Caco-2 (cell line): ENCODE measurements at regions not wholly inside any gene's neighbourhood (a gene's known extent, or its start where the extent isn't known, plus 50 kb on each side); places are given as distances from the start of the nearest gene placed in this dataset.

Source experiments
- BruUV-seq: library from RNA; stranded (reverse); fragments of 400-500 nt; replicated peaks from 2 replicates; lab custom pipeline; 2021; lab: Mats Ljungman, UMichigan
- CTCF ChIA-PET: fragments of 300-600 bp; sonication (Branson Sonifier 250); formaldehyde crosslinking; loops from one replicate; lab custom pipeline; 2022; ENCODE audit warnings: antibody characterized with exemption; lab: Charles Lee
- POLR2A ChIA-PET: fragments of 300-600 bp; sonication (Branson Sonifier 250); formaldehyde crosslinking; loops from one replicate; lab custom pipeline; 2022; ENCODE audit warnings: antibody characterized with exemption; lab: Charles Lee
- DNase-seq, 2 experiments: peaks; one replicate each; pipeline versions ENCODE4 v3.0.0 to v3.0.0-alpha.2; 2020 to 2022
- H3K27me3 ChIP-seq: replicated peaks from 2 replicates; pipeline ENCODE4 v1.6.0; 2011; ENCODE audit warnings: low read length; ENCODE audit not compliant: control insufficient read depth, insufficient read depth
- H3K36me3 ChIP-seq: 2 replicates; pipeline ENCODE4 v1.5.1; 2011; ENCODE audit warnings: low read length; ENCODE audit not compliant: control insufficient read depth, insufficient read depth
- H3K4me1 ChIP-seq: fragments of 250-450 bp; sonication (Bioruptor Pico); 2 replicates; pipeline ENCODE4 v1.5.1; 2020; ENCODE audit warnings: mild to moderate bottlenecking
- H3K4me3 ChIP-seq: 2 replicates; pipeline ENCODE4 v1.5.1; 2011; ENCODE audit warnings: low read depth, mild to moderate bottlenecking, control low read depth, low read length
- H3K9me3 ChIP-seq: fragments of 250-450 bp; sonication (Bioruptor Pico); 2 replicates; pipeline ENCODE4 v1.5.1; 2020; ENCODE audit warnings: mild to moderate bottlenecking, moderate library complexity
- H3K27ac Mint-ChIP-seq: one replicate; pipeline ENCODE4 v1.8.0; 2022; ENCODE audit warnings: mixed read lengths; ENCODE audit not compliant: unreplicated experiment
- H3K27me3 Mint-ChIP-seq: one replicate; pipeline ENCODE4 v1.8.0; 2022; ENCODE audit warnings: mixed read lengths; ENCODE audit not compliant: insufficient read depth, unreplicated experiment
- H3K36me3 Mint-ChIP-seq: one replicate; pipeline ENCODE4 v1.8.0; 2022; ENCODE audit warnings: mild to moderate bottlenecking, mixed read lengths; ENCODE audit not compliant: insufficient read depth, unreplicated experiment
- H3K4me1 Mint-ChIP-seq: one replicate; pipeline ENCODE4 v1.8.0; 2022; ENCODE audit warnings: low read depth, mixed read lengths; ENCODE audit not compliant: unreplicated experiment
- H3K4me3 Mint-ChIP-seq: one replicate; pipeline ENCODE4 v1.8.0; 2022; ENCODE audit warnings: mild to moderate bottlenecking, moderate library complexity, mixed read lengths; ENCODE audit not compliant: unreplicated experiment
- H3K9me3 Mint-ChIP-seq: one replicate; pipeline ENCODE4 v1.8.0; 2022; ENCODE audit warnings: mixed read lengths; ENCODE audit not compliant: unreplicated experiment
- CTCF ChIP-seq, 2 experiments: fragments of 200-600 bp in 1 of 2; IDR thresholded peaks; 1 replicate in 1 of 2; 2 replicates in 1 of 2; pipeline versions ENCODE4 v1.5.1 to v1.8.0; 2011 to 2022; ENCODE audit warnings: antibody characterized with exemption in 1 of 2, control low read depth in 1 of 2, inconsistent platforms in 1 of 2, low read depth in 1 of 2, low read length in 1 of 2, mild to moderate bottlenecking in 1 of 2, moderate library complexity in 1 of 2; ENCODE audit not compliant: insufficient read depth in 1 of 2, severe bottlenecking in 1 of 2, unreplicated experiment in 1 of 2
- intact Hi-C: fragments of 100-400 bp; cut with micrococcal nuclease; formaldehyde crosslinking; loops from one replicate; pipeline ENCODE4 v1.10.0; 2022; ENCODE audit not compliant: unreplicated experiment

GRCh38 chrX:125947501-125947900 is 218.6 kb downstream of the DCAF12L2 start:
- intact Hi-C loops = no loop called here
- CTCF ChIA-PET = no interaction called here

GRCh38 chrX:125952973-125953372 is 213.1 kb downstream of the DCAF12L2 start:
- no peak overlapping the region for H3K4me3 Mint-ChIP-seq
- H3K27me3 ChIP-seq = no peaks in the 10 kb centered on the region
- intact Hi-C loops = no loop called here
- no peaks in the 10 kb centered on the region for H3K4me1 Mint-ChIP-seq
- H3K4me3 ChIP-seq = no peak overlapping the region
- H3K9me3 ChIP-seq = no peaks in the 10 kb centered on the region
- POLR2A ChIA-PET = no interaction called here
- H3K4me1 ChIP-seq = no peaks in the 10 kb centered on the region
- BruUV-seq = no TSS peak
- H3K9me3 Mint-ChIP-seq = no peaks in the 10 kb centered on the region
- peaks cover 3% of the 10 kb centered on the region for H3K27me3 Mint-ChIP-seq
- no peak for DNase-seq
- TF ChIP-seq CTCF (IDR thresholded peaks at IDR 0.05; ENCODE audit: insufficient read depth in 1 of 2, low read depth in 1 of 2, low read length in 1 of 2, severe bottlenecking in 1 of 2, unreplicated experiment in 1 of 2) = no peak
- H3K36me3 ChIP-seq = no peaks in the 10 kb centered on the region
- H3K36me3 Mint-ChIP-seq = no peaks in the 10 kb centered on the region
- CTCF ChIA-PET = no interaction called here
- H3K27ac Mint-ChIP-seq = no peak overlapping the region

More at GRCh38 chrX:125947501-125947900, 218.6 kb downstream of the DCAF12L2 start:
- Histone ChIP-seq H3K36me3 (no peaks in the 10 kb centered on the region), H3K9me3 (no peaks in the 10 kb centered on the region), H3K4me1 (no peaks in the 10 kb centered on the region), H3K4me3 (no peak overlapping the region), H3K27me3 (no peaks in the 10 kb centered on the region)
- DNase-seq = no peak
- Mint-ChIP-seq H3K27me3 (peaks cover 3% of the 10 kb centered on the region), H3K36me3 (no peaks in the 10 kb centered on the region), H3K27ac (no peak overlapping the region), H3K9me3 (no peaks in the 10 kb centered on the region), H3K4me1 (no peaks in the 10 kb centered on the region), H3K4me3 (no peak overlapping the region)
- no TSS peak for BruUV-seq
- POLR2A ChIA-PET = no interaction called here
- TF ChIP-seq CTCF (IDR thresholded peaks at IDR 0.05; ENCODE audit: insufficient read depth in 1 of 2, low read depth in 1 of 2, low read length in 1 of 2, severe bottlenecking in 1 of 2, unreplicated experiment in 1 of 2) = no peak

- TF ChIP-seq CTCF (IDR thresholded peaks at IDR 0.05; ENCODE audit: insufficient read depth in 1 of 2, low read depth in 1 of 2, low read length in 1 of 2, severe bottlenecking in 1 of 2, unreplicated experiment in 1 of 2) = no peak
- no TSS peak for BruUV-seq
- H3K9me3 ChIP-seq = no peaks in the 10 kb centered on the region
- no peak overlapping the region for H3K4me3 ChIP-seq
- Mint-ChIP-seq H3K4me3 (no peak overlapping the region), H3K36me3 (no peaks in the 10 kb centered on the region), H3K4me1 (no peaks in the 10 kb centered on the region), H3K27ac (no peak overlapping the region), H3K27me3 (peaks cover 3% of the 10 kb centered on the region), H3K9me3 (no peaks in the 10 kb centered on the region)
- no peaks in the 10 kb centered on the region for H3K27me3 ChIP-seq
- ChIA-PET CTCF (no interaction called here), POLR2A (no interaction called here)
- no peaks in the 10 kb centered on the region for H3K36me3 ChIP-seq
- intact Hi-C loops = no loop called here
- no peak for DNase-seq
- no peaks in the 10 kb centered on the region for H3K4me1 ChIP-seq
Observed at GRCh38 chrX:125953814-125954213, 212.3 kb downstream of the DCAF12L2 start.
